Ureter (tissue), 1 donor: ENCODE measurements at regions not wholly inside any gene's neighbourhood (a gene's known extent, or its start where the extent isn't known, plus 50 kb on each side); places are given as distances from the start of the nearest gene placed in this dataset.
"Not testable (repeated sequence)": the region's sequence is repeated elsewhere in the genome, so short reads cannot be mapped to it uniquely, and the experiment has no call there.

ENCODE experiments used
- DNase-seq: peaks from one replicate; pipeline ENCODE4 v3.0.0-alpha.2; 2020; ENCODE audit warnings: low spot score
- donor health status: DM: yes; HTN: yes; CAD: no.

DNA sequence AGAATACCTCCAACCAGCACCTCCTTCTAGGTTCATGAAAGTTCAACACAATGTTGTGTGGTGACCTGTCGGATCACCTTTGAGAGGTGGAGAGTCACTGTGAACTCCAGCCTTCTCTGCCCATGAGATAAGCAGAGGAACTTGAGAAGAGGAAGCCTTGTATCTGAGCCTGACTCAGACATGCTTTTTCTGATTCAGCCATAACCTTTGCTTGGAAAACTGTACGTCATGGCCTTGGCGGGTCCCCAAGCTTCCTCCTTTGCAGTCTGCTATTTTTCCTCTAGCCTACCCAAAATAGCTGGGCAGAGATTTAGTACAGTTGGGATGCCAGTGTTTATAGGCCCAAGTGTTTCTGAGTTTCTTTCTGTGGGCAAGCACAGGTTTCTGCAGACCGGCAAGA, 274.7 kb downstream of the CETN3 start:
- peak; percentile 72 for DNase-seq

DNA sequence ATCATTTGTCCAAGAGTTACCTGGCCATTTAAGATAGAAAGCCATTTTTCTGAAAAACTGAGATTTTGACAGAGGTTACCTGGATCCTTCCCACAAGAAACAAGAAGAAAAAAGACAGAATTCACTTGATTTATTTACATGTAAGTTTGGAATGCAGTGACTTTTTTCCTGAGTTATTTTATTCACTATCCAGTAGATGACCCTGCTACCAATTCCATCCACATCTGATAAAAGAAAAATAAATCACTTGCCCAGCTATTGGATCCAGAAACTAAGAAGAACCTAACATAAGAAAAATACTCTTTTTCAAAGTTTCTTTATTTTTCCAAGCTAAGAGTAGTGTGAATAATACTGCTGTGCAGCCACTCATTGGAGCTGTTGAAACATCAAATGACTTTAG, 275.2 kb downstream of the CETN3 start:
- DNase-seq: no peak

DNA sequence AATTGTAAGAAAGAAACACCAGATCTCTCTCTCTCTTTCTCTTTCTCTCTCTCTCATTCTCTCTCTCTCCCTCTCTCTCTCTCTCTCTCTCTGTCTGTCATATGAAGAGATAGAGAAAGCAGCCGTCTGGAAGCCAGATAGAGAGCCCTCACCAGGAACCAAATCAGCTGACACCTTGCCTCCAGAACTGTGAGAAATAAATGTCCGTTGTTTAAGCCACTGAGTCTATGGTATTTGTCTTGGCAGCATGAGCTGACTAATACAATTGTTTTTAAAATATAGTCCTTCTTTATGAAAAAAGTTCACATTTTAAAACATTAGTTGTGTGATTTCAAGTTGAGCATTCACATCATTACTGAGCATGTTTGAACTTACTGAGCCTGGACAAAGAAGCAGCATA, 275.6 kb downstream of the CETN3 start:
- DNase-seq: no peak

DNA sequence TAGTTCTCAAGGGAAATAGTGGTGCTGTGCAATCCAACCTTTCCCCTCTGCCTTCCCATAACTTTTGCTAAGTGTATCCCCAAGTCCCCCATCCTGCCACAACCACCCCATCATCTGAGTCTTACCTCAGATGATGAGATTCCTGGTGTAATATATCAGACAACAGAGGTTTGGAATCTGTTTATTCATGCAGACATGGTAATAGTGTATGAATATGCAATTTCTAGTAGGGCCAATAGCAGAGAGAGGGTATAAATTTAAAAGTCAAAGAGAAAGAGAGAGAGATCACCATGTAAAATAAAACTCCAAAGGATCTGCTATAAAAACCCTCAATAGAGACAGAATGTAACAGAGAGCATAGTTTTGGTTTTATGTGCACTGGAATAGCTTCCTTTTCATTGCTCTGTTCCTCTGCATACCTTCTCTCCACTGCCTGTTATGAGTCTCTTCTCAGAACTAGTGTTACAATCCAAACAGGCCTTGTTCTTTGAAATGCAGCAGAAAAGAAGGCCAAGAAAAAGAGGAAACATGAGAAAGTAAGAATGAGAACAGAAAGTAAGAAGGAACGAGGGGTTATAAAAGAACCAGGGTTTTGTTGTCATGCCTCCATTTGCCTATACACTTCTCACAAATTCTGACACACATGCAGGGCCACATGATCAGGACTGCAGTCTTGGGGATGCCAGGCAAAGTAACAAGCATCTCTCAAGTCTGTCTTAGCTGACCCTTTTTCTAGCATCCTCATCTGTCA, 278.0 kb downstream of the CETN3 start:
- DNase-seq: no peak

DNA sequence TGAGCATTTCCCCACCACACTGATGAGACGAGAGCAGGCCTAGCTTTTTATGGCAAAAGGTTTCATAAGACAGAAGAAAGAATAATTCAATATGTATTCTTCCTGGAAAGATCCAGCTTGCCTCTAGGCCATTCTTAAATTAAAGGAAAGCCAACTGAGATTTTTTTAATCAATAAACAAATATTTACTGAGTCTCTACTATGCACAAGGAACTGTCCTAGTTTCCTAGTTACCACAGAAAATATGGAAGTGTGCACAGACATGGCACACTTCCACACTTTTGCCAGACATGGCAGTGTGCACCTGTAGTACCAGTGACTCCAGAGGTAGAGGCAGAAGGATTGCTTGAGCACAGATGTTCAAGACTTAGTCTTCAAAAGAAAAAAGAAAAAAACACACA, 281.0 kb downstream of the CETN3 start:
- no peak for DNase-seq

DNA sequence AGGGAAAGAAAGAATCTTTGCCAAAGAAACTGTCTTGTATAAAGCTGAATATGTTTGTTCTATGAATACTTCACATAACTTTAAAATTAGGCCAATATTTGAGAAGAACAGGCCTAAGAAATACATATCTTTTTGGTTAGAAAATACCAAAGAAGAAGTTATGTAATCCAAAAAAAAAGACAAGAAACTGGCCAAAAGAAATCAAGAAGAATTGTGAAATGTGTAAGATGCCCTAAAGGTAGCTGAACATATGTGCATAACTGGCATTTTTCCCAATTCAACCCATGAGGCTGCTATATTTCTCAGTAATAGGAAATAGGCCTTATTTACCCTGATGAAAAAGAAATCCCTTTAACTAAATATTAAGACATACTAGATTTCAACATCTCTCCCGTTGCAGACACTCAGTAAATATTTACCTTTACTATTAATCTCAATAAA, 290.0 kb downstream of the CETN3 start:
- no peak for DNase-seq

DNA sequence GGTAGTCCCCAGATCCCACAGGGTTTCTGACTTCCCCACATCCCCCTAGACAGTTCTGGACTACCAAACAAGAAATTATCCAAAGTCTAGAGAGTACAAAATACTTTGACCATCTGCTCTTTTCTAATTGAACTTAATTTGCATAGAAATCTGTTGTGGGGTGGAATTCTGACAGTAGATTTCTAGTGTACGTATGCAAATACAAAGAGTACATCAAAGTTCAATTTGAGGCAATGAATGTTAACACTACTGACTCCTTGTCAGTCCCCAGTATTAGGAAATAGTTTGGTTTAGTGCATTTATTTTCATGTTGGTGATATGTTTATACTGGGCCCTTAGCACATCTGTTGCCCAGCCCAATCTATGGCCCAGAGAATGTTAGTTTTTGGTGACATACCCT, 292.6 kb downstream of the CETN3 start:
- DNase-seq: no peak

DNA sequence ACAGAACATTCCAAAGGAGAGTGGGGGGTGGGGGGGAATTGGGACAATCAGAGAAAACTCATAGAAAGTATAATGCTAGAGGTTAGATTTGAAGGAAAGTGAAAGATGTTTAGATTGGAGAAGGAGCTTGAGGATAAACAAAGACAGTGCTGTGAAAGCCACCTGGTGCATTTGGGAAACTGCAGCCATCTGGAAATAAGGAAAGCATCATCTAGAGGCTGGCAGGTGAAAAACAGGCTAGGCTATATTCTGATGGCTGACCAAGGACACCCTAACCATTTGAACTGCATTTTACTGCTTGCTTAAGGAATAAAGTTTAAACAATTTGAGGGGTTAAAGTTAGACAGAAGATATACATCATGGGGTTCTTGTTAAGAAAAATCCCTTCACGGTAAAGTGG, 296.4 kb downstream of the CETN3 start:
- DNase-seq: no peak

DNA sequence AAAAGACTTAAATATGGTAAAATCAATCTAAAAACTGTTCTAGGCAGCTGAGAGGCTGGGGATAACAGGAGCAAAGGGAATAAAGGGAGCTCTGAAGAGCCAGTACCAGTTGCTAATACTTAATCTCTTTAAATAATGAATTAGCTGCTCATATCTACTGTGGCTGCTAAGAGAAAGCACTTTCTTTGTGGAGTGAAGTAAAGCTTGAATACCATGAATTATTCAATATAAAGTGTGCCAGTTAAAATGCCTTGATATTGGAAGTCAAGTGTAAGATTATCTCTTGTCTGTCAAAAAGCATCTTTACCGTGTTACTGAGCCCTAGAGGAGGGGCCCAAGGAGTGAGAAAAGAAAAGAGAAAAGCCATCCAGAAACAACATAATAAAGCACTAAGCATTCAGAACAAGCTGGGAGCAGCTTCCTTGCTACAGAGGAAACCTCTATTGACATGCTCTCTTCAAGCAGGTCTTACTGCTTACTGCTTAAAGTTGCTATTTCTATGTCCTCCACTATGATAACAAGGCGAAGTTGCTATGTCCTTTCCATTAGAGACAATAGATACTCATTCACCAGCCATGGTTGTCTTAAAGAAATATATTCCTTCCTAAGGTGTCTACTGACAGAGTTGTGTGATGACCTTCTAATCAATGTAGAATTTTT, 297.4 kb downstream of the CETN3 start:
- no peak for DNase-seq

DNA sequence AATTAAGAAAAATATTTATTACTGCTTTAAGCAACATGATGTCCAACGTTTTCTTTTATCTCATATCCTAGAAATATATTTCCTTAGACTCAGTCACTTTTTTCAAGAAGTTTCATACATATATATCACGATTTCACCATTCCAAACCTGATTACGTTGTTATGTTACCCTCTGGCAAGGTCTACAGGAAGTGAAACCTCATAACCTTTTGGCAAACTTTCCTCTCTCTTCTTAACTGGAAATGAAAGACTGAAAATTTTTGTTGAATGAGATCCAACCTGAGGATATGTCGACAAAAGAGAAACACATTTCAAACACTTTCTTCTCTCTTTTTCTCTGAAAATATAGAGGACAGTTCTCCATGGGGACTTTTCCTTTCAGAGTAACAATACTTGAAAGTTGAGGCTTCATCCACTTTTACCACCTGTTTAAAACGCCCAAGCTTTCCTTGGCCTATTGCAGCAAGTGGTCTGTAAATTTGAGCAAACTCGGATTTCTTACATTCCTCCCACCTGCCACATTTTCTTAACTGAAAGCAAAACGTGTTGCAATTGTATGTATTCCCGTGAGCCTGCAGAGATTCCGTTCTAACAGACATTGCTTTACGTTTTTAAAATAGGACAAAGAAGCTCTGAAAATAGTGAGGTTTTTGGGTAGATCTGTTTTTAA, 298.1 kb downstream of the CETN3 start:
- no peak for DNase-seq

DNA sequence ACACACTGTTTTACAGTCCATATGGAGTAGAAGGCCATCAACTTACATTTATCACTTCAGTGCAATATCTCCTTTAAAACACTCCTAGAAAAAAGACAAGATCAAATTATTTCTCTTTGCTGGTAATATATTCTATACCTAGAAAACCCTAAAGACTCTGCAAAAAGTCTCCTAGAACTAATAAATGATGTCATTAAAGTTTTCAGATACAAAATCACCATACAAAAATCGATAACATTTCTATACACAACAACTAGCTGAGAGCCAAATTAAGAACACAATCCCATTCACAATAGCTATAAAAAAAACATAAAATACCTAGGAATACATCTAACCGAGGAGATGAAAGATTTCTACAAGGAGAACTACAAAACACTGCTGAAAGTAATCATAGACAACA, 300.3 kb downstream of the CETN3 start:
- DNase-seq: no peak

DNA sequence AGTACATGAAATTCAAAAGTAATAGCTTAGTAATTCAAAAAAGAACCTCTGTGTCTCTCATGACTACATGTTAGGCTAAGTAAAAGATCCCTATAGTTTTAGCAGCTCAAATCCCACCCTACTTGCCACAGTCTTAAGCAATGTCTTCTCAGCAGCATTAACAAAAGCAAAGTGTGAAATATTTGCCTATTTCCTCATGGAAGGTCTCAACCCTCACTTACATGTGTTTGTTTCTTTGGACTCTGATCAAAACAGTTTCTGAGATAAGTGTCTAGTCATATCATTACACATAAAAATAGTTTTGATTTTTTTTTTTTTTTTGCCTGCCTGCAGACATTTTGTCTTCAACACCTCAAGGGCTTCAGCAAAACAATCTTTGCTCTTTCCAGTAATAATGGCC, 310.5 kb downstream of the CETN3 start:
- DNase-seq: no peak

DNA sequence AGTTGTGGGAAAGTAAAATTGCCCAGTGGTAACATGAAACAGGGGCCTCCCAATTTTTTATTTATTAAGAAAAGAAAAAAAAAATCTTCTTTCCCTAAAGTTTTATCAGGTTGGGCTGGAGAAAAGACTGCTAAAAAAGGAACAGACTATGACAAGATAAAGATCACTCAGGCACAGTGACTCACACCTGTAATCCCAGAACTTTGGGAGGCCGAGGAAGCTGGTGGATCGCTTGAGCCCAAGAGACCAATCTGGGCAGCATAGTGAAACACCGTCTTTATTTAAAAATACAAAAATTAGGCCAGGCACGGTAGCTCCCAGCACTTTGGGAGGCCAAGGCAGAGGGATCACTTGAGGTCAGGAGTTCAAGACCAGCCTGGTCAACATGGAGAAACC, 312.5 kb downstream of the CETN3 start:
- DNase-seq: no peak

DNA sequence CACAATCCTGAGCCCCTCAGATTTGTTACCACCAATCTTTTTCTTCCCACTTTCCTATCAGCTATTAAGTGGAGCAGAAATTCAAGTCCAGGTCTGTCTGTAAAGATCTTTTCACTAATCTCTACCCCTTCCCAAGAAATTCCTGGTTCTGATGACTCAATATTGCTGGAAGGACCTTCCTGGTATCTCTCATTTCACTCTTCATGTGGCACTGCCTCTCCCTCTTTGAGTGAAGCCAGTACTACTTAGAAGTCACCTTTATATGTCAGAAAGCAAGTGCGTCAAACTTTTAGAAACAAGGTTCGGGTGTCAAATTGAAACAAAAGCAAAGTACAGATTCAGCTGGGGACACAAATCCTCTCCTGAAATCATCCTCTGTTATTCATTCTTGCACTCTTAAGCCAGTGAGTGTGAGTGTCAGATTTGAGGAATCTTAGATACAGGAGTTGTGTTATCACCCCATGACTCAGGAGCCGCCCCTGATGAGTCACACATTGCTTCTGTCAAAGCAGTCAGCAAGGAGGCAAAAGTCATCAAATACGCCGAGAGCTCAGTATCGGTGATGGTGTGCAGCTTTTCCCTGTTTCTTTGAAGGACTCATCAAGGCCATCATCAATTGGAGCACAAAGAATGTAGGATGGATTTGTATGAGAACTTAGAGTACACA, 313.0 kb downstream of the CETN3 start:
- no peak for DNase-seq

DNA sequence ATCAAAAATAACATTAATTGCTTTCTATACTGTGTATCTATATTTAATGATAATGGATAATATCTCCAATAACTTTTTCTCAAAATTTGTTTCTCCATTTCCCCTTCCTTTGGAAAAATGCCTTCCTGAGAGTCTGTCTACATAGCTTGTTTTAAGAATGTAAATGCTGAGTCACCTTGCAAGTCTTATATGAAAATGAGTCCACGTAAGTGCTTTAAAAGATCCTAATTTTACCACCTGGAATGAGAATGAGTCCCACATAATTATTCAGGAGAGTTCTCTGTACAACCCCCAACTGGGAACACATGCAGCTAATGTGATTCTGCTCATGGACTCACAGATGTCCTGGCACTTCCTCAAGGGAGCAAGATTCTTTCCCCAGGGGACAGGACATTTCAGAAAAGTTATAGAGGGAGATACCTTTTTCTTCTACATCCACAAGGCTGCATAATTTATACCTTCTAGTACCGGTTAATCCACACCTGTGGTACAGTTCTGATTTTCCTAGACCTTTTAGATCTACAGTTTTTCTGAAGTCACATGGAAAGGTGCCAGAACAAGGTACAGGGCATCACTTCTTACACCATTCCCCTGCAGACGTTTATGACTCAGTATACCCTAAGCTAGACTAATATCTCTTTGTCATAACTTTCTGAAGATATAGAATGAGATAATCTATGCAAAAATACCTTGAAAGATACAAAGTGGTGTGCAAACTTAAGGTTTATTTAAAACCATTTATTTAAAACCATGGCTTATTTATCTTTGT, 314.1 kb downstream of the CETN3 start:
- DNase-seq: no peak

DNA sequence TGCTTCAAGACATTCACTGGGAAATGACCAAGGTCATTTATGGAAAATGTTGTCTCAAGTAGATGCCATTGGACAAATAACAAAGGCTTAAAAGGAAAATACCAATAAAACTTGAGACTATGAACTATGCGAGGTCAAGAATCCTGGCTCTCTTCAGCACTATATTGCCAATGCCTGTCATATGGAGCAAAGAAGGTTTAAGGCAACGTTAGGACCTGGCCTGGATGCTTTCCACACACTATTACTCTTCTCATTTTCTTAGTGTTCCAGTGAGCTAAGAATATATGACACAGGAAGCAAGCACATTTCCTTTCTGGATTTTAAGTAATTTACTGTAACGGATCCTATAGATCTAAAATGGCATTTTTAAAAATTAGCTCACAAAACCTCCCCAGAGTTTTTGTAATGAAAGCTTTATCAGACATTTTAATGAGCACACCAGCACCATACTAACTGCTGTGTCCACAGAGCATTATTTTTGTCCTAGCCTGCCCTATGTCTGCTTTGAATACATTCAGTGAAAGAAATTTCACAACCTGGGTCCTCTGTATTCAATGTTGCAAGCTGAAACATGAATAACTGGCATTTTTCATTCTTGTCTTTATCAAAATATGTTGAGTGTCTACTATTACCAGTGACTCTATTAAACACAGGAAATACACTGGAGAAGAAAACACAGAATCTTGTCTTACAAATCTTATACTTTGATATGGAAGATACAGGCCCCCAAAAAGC, 315.6 kb downstream of the CETN3 start:
- DNase-seq: no peak

DNA sequence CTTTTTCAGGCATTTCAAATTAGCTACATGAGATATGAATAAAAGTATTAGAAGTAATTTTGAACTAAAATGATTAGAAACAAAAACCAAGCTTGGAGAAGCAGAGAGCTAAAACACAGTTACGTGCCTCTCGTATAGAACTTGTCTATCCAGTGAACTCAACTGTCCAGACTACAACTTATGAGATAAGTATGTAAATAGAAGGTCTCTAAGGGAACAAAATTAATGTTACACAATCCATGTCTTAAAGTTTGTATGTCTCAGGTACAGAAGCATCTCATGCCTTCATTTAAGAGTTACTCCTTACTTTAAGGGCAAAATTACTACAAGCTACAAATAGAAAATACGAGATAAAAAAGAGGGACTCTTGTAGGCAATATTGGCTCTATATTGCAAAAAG, 316.8 kb downstream of the CETN3 start:
- DNase-seq: no peak

DNA sequence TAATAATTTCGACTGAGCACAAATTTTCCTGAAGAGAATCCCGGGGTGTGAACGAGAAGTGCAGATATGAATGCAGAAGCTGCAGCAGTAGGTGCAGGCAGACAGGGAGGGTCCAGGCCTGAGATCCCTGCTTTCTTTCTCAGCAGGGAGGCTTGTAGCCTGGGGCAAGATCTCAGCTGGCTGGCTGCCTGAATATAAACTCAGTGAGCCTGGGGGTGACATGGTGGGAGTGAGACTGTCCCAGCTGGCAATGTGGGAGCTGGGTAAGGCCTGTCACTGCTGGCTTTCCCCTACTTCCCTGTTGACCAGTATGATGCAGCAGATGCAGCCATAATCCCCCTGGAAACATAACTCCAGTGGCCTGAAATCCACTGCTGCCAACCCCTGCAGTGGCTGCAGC, 325.2 kb downstream of the CETN3 start:
- DNase-seq: no peak

DNA sequence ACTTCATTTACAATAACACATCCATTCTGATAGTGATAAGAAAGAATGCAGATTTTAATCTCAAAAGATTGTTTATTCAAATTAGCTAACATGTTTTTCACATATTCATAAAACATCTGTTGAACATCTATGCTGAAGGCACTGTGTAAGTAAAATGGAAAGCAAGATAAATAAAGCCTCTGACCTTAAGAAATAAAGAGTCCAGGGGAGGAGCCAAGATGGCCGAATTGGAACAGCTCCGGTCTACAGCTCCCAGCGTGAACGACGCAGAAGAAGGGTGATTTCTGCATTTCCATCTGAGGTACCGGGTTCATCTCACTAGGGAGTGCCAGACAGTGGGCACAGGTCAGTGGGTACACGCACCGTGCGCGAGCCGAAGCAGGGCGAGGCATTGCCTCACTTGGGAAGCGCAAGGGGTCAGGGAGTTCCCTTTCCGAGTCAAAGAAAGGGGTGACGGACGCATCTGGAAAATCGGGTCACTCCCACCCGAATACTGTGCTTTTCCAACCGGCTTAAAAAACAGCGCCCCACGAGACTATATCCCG, 336.5 kb downstream of the CETN3 start:
- DNase-seq: not testable (repeated sequence)

DNA sequence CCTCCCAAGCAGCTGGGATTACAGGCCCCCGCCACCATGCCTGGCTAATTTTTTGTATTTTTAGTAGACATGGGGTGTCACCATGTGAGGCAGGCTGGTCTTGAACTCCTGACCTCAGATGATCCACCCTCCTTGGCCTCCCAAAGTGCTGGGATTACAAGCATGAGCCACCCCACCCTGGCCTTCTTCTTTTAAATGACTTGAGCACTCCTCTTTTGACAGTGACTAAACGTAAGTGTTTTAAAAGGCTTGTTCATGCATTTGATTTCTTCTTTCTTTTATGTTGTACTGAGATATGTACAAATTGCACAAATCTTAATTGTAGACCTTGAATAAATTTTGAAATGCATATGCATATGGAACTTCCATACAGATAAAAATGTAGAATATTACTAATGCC, 337.9 kb downstream of the CETN3 start:
- no peak for DNase-seq

DNA sequence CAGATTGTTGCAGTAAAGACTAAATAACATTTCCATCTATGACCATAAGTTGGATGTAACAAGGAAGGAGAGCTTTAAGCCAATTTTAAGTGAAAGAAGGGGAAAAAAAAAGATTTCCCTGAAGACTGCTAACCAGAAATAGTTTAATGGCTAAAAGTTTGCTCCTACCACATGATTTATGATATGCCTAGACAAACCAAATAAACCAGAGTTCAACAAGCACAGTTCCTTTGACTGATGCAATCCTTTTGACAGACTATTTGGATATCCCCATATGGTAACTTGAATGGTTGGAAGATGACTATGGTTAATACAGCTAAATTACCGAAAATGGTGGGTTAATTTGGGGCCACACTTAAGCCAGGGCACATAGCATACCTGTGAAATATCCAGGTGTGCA, 338.5 kb downstream of the CETN3 start:
- DNase-seq: no peak
